HCT116 (cell line): ENCODE measurements at regions not wholly inside any gene's neighbourhood (a gene's known extent, or its start where the extent isn't known, plus 50 kb on each side); places are given as distances from the start of the nearest gene placed in this dataset.

Experiments used
- JUND ChIP-seq: IDR thresholded peaks from 2 replicates; pipeline ENCODE4 v1.6.1; 2012
- POLR2A ChIP-seq: IDR thresholded peaks from 2 replicates; pipeline ENCODE4 v1.7.0; 2011; ENCODE audit warnings: borderline replicate concordance; ENCODE audit not compliant: insufficient read depth, insufficient read length; ENCODE audit errors: extremely low read depth
- RAD21 ChIP-seq: IDR thresholded peaks from 2 replicates; pipeline ENCODE4 v1.6.1; 2012; ENCODE audit warnings: low read depth, mild to moderate bottlenecking
- ZNF274 ChIP-seq: fragments of 200-500 bp; sonication (Bioruptor generic); IDR thresholded peaks from 2 replicates; pipeline ENCODE4 v1.6.1; 2014; ENCODE audit warnings: mild to moderate bottlenecking, low read depth, low read length, inconsistent platforms
- TF ChIP-seq, protein P1 (sequence below), 3 experiments: fragments of 200-600 bp in 1 of 3; sonication (generic) in 1 of 3; IDR thresholded peaks in 2 of 3; conservative IDR thresholded peaks in 1 of 3; 2 replicates each; pipeline ENCODE4 v1.5.1; 2012 to 2017; ENCODE audit warnings: low read depth in 2 of 3, low read length in 2 of 3, antibody characterized with exemption in 1 of 3, borderline replicate concordance in 1 of 3, control low read depth in 1 of 3, mild to moderate bottlenecking in 1 of 3, mixed read lengths in 1 of 3, mixed run types in 1 of 3, moderate library complexity in 1 of 3; ENCODE audit not compliant: insufficient read depth in 1 of 3

GRCh38 chr10:60717852-60718251 lies 60.4 kb upstream of the CDK1 start:
- TF ChIP-seq ZNF274 (no peak), RAD21 (no peak), POLR2A (no peak), JUND (no peak)
- TF ChIP-seq, protein P1, sequence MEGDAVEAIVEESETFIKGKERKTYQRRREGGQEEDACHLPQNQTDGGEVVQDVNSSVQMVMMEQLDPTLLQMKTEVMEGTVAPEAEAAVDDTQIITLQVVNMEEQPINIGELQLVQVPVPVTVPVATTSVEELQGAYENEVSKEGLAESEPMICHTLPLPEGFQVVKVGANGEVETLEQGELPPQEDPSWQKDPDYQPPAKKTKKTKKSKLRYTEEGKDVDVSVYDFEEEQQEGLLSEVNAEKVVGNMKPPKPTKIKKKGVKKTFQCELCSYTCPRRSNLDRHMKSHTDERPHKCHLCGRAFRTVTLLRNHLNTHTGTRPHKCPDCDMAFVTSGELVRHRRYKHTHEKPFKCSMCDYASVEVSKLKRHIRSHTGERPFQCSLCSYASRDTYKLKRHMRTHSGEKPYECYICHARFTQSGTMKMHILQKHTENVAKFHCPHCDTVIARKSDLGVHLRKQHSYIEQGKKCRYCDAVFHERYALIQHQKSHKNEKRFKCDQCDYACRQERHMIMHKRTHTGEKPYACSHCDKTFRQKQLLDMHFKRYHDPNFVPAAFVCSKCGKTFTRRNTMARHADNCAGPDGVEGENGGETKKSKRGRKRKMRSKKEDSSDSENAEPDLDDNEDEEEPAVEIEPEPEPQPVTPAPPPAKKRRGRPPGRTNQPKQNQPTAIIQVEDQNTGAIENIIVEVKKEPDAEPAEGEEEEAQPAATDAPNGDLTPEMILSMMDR (IDR thresholded peaks at IDR 0.05 in 2 of 3, conservative IDR thresholded peaks at IDR 0.05 in 1 of 3; ENCODE audit: borderline replicate concordance in 1 of 3, insufficient read depth in 1 of 3, low read depth in 2 of 3, low read length in 2 of 3), result no peak
